Lung microvascular endothelial cell (primary cell): ENCODE measurements at regions not wholly inside any gene's neighbourhood (a gene's known extent, or its start where the extent isn't known, plus 50 kb on each side); places are given as distances from the start of the nearest gene placed in this dataset.

Source experiments
- DNase-seq, 2 donors: peaks; one replicate each; pipeline versions ENCODE4 v3.0.0 to v3.0.0-alpha.2; 2010; ENCODE audit warnings: low read depth in 2 of 2

DNA sequence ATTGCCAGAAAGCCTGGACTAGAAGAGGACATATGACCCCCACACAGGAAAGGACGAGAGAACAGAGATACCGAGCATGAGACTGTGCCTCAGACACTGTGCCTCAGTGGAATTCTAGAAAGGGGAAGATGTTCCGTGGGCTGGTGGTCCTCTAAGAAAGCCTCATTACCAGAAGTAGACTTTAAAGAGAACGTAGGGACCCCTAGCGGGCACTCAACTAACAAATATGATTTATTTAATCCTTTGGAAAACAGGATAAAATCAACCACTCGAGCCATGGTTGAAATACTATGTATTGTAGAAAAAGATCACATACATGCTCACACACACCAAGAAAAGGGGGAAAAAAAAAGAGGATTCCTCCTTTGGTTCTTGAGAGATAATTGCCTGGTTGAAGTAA lies 701.2 kb upstream of the SORCS1 start:
- no peak for DNase-seq

DNA sequence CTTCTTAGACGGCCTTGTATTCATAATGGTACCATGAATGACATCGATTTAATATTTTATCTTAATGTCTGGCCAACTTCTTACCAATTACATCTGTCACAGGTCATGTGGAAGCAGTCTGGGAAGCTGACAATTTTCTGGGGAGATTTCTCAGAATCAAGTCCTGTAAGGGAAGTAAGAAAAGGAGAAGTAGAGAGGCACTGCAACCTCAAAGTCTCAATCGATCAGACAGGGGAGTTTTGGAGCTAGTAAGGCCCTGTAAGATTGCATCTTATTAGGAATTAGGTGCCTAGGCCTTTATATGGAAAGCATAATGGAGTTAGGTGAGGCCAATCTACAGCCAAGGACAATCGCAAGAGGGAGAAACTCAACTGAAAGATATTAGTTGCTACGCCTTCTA lies 694.6 kb upstream of the SORCS1 start:
- no peak for DNase-seq

DNA sequence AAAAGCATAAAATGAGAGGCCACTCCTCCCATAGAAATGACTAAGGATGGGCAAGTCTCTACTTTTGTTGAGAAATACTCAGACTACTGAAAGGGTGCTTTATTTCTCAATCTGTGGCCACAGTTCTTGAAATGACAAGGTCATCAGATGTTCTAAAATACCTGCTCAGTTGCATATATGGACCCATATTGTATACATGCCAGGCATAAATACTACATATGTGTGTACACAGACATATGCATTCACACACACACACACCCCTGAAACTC lies 691.5 kb upstream of the SORCS1 start:
- no peak for DNase-seq

DNA sequence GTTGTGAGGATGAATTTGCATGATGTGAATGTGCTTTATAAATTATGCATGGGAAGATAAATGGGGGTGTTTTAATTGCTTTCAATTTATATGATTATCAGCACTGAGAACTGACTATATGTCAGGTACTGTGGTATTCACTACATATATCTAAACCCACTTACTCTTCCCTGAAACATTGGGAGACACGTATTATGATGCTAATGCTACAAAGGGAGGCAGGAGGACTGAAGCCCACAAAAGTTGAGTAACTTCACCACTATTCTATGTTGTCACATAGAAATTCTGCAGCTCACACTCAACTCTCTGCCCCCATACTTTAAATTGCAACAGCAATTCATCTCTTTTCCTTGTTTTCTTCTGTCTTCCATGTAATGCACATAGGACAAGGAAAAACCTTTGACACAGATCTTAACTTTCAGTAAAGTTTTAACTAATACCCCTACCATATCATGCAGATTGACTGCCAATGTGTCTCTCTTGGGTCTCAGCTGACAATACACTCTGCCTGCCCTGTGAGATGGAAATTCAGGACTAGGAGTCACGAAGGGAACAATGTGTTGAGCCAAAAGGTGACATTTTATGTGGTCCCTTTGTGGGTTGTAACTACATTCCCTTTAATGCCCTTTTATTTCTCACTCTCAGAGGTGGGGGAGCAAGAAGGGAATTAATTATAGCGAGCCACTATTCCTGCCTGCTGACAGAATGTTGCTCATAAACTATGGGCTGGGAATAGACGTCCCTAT lies 691.0 kb upstream of the SORCS1 start:
- DNase-seq = no peak

DNA sequence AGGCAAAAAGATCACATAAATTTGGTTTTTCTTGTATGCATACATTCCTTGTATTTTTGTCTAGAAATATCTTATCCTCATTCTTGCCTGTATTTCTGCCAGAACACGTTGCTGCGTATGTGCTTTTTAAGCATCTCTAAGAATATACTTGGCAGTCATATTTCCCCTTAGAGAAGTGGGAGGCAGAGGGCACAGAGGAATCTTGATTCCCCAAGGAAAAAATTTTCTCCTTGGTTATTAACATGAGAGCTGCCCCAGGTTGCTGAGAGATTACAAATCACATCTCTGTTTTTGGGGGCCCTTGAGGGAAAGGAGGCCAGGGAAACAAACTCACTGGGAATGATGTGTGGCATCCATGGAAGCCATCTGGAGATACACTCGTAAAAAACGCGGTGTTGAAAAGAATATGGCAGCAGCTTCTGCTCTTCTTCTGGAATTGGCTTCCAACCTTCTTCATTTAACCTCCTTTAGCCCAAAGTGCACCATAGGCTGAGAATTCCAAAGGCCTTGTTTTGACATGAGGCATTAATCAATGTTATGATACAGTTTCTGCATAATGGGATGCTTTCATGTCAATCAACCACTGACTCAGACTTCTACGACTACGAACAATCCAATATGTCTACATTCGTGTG lies 684.3 kb upstream of the SORCS1 start:
- DNase-seq = no peak

DNA sequence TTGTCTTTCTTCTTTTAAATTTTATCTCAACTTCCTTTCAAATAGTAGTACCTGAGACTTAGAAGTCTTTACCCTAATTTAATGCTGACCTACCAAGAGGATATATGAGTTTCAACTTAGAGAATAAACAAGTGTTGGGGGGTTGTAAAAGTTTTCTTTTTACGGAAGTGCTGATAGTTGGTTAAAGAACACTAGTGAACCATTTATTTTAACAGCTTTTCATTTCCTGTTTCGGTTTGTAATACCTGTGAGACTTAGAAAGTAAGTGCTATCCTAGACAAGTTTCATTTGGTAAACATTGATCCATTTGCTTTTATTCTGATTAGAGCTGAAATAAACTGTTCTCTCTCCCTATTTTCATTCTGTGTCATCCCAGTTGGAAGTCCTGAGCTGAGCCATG lies 683.1 kb upstream of the SORCS1 start:
- no peak for DNase-seq

DNA sequence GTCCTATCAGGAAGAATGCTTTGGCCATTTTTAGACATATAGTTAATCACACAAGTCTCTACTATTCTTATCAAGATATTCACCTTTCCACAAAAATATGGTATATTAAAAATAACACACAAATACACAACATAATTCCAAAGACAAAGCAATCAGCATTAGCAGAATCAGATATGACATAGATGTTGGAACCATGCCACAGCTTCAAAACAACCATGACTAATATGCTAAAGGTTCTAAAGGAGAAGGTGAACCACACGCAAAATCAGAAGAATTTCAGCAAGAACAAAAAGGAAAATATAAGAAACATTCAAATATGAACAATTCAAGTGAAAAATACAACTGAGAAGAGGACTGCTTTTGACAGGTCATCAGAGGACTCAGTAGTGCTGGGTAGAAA lies 670.2 kb upstream of the SORCS1 start:
- no peak for DNase-seq

DNA sequence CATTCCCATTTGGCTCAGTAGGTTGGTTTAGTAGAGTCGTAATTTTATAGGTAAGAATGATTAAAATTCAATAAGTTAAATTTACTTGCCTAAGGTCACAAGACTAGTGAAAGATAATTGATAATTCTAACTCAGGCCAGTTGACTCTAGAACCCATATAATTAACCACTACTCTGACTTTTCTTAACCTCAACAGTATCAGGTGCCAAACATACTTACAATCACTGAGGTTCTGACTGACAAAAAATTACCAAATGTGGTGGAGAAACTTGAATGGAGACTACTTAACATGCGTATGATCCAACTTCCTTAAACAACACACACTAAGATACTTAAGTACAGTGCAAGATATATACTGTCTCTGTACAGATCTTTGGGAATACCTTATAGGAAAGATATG lies 667.3 kb upstream of the SORCS1 start:
- no peak for DNase-seq

DNA sequence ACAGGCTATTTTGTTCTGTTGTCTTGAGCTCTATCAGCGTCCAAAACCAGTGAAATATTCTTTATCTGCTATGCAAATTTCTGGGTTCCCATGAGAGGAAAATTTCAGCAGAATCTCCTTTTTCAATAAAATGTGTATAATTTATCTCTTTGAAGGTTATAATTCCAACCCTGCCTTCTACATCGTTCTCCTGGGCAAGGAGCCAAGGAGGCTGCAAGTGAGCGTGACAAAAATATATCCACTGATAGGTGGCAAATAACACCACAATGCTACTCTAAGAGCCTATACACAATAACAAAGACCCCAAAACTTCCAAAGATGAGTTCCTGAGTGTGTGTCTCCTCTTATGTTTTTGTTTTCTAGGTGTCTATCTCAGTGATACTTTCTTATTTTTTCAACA lies 664.7 kb upstream of the SORCS1 start:
- no peak for DNase-seq

DNA sequence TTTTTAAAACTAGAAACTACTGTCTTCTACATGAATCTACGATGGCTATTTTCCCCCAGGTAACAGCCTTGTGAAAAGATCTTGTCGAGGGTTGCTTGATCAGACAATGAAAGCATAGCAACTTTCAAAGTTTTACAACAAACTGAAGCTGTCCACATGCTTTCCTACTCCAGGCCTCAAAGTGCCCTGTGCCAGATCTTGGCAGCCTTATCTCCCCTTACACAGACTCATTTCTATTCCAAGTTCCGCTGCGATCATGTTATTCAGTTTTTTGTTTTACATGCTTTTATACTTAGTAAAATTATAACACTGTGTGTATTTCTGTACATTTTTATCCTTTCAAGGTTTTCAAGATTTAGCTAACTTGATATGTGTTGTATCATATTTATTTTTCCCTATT lies 661.7 kb upstream of the SORCS1 start:
- DNase-seq = no peak

DNA sequence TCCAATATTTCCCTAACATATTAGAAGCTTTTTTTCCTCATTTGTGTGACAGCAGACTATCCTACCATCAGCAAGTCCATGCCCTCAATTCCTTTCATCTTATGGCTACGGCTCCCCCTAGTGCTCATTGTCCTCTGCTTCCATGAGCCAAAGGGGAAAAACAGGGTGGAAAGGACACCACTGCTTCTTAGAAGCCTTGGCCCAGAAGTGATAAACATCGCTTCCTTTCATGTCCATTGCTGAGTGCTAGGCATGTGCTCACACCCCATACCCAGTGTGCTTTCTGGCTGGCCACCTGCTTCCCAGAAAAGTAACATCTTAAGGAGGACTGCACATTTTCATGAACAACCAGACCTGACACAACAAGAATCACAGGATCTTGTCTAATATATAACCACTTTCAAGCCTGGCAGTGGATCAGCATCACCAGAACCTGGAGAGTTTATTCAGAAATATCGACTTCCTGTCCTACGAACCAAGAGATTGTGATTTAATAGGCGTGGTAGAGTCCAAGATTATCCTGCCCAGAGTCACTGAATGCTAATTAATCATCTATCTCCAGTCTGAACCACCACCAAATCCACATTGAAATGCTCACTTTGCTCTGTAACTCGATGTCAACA lies 650.5 kb upstream of the SORCS1 start:
- peak; percentile 72 to 82 for DNase-seq

DNA sequence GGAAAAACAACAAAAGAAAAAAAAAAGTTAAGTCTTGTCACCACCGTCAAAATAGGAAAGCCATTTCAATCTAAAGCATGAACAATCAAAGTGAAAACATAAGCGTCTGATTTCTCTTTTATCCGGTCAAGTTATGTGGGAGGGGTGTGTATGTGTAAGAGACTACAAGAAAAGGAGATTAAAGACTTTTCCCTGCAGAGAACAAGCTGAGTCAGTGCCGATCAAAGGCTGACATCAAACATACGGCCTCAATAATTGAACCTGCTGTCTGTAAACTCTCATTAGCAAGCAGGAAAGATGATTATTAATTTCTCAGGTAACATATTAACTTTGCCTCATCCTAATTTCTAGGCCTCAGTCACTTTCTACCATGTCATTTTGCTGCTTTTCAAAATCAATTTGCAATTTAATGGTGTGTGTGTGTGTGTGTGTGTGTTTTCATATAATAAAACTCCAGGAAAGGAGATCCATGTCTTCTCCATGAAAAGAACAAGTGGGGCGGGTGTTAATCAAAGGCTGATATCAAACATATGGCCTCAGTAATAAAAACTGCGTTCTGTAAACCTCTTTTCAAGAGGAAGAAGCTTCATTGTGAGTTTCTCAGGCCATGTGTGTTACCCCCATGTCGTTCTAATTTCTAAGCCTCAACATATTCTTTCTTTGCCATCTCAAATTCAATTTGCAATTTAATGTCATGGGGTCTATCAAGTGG lies 649.1 kb upstream of the SORCS1 start:
- DNase-seq = no peak

DNA sequence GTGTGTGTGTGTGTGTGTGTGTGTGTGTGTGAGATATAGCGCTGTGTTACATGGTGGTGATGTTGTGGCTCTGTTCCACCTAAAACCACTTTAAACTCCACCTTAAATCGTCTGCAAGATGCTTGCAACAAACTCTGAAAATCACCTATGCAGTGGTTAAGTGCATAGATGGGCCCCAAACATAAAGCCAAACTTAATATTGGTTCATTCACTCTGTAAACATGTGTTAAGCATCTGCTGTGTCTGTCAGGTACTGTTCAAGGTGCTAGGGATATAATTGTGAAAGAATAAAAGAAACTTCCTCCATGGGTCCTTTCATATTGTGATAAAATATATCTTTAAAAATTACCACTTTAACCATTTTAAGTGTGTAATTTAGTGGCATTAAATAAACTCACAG lies 645.4 kb upstream of the SORCS1 start:
- DNase-seq = no peak

DNA sequence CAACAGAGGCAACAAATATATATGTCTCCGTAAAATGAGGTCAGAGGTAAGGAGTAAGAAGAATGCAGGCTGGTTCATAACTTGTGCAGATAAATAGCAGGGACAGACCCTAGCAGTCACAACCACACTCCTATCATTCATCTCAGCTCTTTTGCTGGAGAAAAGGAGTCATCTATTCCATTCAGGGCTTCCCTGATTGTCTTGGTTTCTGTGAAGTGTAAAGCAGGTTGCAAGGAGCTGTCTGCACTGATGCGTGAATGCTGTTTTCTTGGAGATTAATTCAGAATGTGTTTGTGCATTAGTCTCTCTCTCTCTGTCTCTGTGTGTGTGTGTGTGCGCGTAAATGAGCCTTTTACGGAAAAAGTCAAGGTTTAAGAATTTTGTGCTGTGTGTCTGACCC lies 643.3 kb upstream of the SORCS1 start:
- DNase-seq = no peak

DNA sequence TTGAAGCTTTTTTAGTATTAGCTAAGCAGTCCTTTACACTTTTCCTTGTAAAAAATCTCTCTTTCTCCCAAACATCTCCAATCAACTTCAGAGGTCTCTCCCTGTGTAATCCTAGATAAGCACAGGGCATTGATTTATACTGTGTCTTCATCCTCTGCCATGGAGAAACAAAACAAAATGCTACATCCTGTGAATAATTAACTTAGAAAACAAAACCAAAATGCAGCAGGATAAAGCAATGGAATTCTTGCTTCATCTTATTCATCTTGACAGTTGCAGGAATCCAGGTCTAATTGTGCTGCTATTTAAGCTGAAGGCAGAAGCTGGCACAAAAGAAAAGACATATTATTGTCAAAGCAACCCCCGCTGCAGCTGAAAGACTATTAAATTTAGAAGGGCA lies 641.5 kb upstream of the SORCS1 start:
- no peak for DNase-seq

DNA sequence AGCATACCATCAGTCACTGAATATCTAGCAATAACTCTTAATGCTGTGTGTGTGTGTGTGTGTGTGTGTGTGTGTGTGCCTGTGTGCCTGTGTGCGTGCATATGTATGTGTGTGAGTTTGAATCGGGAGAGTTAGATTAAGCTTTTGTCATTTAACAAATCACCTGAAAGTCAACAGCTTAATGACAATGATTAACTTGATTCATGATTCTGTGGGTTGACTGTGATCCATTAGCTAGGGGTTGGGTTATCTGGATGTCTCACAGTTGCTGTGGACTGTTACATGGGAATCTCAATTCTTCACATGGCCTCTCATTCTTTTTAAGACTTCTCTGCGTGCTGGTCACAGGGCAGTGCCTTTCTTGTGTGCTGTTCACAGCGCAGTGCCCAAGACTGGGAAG lies 639.0 kb upstream of the SORCS1 start:
- no peak for DNase-seq

DNA sequence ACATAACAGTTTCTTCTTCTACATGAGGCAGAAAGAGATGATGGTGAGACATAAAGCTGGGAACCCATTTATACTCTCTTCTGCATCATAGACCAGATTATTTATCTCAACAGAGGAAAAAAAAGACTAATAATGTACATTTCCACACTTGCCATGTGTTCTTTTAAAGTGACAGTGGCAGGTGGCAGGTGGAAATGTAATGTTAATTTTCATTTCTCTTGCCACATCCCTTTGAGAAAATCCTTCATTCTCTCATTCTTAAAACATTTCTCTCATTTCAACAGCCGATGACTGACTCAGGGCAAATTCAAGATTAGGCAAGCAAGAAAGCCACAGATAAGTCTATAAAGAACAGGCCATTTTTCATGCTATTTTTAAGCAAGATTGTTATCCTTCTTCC lies 635.6 kb upstream of the SORCS1 start:
- no peak for DNase-seq

DNA sequence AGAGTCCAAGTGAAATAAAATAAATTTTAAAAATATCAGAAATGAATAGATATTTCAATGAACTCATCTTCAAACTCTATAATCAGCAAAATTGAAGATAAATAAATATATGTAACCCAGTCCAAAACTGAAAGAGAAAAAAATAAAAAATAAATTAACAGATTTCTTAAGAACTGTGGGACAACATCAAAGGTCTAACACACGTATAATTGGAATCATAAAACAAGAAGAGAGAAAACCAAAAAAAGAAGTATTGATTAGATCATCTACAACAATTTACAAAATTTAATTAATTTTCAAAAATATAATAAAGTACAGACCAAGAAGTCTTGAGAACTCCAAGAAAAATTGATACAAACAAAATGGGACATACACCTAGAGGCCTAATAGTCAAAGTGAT lies 625.8 kb upstream of the SORCS1 start:
- peak in 1 of 2 donors; percentile 5 for DNase-seq

DNA sequence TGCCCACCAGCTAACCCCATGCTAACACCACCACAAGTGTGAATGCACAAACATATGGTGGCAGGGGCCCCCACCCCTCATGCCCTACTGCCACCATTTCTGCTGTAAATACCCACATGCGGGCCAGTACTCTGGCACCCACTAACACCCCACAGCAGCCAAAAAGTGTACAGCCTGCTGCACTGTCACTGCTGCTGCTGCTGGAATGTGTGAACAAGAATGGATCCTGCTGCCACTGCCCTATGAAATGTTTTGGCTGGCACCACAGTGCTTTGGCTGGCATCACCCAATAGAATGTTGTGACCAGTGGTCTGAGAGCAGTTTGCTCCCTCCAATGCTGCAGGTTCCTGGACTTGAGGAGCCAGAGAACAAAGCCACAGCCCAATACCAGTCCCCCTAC lies 606.6 kb upstream of the SORCS1 start:
- DNase-seq = no peak

DNA sequence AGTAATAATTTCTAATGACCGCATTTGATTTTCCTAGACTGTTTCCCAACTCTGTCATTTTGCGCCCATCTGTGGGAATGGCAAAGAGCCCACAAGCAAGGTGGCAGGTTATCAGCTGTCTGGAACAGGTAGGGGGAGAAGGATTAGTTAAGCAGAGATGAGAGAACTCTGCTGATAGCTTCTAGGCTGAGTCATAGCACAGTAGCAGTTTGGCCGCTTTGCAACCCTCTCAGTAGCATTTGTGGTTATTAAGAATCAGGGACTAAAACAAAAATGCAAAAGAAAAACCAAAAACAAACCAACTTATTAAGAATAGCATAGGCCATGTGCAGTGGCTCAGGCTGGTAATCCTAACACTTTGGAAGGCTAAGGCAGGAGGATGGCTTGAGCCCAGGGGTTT lies 602.7 kb upstream of the SORCS1 start:
- no peak for DNase-seq

DNA sequence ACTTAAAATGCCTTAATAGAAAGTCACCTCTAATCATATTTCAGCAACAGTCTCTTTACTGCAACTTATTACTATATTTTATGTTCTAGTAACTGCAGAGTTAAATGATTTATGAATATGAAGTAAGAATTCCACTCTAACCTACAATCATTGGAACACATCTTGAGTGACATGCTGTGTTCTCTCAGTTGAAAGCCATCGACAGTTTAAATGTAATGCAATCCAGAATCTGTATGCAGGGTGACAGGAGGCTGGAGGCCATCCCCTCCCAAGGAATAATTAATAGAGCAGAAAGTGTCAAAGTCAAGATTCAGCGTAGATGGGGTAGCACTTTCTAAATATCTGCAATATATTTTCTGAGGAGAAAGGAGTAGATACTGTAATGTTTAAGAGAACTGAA lies 590.3 kb upstream of the SORCS1 start:
- no peak for DNase-seq

DNA sequence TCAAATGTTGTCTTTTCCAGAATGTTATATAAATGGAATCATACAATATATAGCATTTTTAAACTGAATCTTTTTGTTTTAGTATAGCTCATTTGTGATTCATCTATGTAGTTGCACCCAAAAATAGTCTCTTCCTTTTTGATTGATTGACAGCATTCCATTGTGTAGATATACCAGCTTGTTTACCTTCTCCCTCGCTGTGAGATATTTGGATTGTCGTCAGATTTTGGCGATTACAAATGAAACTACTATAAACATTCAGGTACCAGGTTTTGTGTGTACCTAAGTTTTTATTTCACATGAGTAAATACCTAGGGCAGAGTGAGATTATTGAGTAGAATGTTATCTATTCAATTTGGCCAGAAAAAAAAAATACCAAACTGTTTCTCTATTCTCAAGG lies 584.7 kb upstream of the SORCS1 start:
- peak in 1 of 2 donors; percentile 30 for DNase-seq

DNA sequence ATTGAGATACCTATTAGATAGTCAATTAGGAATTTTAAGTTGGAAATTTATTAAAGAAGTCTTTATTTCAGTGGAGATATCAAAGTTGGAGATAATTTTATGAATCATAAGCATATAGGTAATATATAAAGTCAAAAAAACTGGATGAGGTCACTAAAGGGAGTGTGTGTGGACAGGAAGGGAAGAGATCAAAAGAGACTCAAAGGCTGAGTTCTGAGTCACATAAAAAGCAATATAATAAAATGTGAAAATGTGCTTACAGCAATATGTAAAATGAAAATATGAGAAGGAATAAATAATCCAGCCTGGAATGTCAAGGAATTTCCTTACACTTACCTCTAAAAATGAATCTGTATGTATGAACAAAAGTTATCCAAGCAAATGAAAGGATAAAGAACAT lies 583.3 kb upstream of the SORCS1 start:
- peak in 1 of 2 donors; percentile 9 for DNase-seq
